OCI-LY3 (cell line): ENCODE measurements at regions not wholly inside any gene's neighbourhood (a gene's known extent, or its start where the extent isn't known, plus 50 kb on each side); places are given as distances from the start of the nearest gene placed in this dataset.

Source experiments
- EZH2phosphoT487 ChIP-seq: fragments of 200-600 bp; shearing (Covaris generic); IDR thresholded peaks from 2 replicates; pipeline ENCODE4 v1.6.1; 2018; ENCODE audit warnings: antibody characterized with exemption, mixed run types, low read depth
- TF ChIP-seq, protein P1 (sequence below): fragments of 200-600, 300-600 bp; sonication (generic); IDR thresholded peaks from 2 replicates; pipeline ENCODE4 v1.5.1; 2014; ENCODE audit warnings: antibody characterized with exemption, low read length, low read depth

DNA sequence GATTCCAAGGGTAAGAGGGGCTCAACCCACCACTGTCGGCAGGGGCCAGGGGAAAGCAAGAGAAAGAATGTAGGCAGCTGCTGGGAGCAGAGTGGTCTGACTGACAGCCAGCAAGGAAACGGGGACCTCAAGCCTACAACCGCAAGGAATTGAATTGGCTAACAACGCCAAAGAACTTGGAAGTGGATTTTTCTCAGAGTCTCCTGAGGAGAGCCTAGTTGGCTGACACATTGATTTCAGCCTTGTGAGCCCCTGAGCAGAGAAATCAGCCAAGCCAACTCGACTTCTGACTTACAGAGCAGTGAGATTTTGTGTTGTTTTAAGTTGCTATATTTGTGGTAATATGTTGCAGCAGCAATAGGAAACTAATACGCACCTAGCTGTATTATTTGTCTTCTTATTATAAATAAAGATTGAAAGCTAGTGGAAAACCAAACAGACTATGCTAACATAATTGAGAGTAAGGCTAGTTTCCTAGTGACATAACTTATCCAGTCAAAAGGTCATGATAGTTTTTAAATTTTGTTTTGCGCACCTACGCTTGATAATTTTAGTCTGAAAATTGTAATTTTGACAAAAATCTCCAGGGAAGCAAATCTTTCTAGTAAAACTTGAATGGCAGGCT lies 145.8 kb upstream of the HCCS start:
- TF ChIP-seq, protein P1, sequence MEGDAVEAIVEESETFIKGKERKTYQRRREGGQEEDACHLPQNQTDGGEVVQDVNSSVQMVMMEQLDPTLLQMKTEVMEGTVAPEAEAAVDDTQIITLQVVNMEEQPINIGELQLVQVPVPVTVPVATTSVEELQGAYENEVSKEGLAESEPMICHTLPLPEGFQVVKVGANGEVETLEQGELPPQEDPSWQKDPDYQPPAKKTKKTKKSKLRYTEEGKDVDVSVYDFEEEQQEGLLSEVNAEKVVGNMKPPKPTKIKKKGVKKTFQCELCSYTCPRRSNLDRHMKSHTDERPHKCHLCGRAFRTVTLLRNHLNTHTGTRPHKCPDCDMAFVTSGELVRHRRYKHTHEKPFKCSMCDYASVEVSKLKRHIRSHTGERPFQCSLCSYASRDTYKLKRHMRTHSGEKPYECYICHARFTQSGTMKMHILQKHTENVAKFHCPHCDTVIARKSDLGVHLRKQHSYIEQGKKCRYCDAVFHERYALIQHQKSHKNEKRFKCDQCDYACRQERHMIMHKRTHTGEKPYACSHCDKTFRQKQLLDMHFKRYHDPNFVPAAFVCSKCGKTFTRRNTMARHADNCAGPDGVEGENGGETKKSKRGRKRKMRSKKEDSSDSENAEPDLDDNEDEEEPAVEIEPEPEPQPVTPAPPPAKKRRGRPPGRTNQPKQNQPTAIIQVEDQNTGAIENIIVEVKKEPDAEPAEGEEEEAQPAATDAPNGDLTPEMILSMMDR = no peak
- TF ChIP-seq EZH2phosphoT487 = no peak
